ENCODE measurements at regions not wholly inside any gene's neighbourhood (a gene's known extent, or its start where the extent isn't known, plus 50 kb on each side); places are given as distances from the start of the nearest gene placed in this dataset.

DNA sequence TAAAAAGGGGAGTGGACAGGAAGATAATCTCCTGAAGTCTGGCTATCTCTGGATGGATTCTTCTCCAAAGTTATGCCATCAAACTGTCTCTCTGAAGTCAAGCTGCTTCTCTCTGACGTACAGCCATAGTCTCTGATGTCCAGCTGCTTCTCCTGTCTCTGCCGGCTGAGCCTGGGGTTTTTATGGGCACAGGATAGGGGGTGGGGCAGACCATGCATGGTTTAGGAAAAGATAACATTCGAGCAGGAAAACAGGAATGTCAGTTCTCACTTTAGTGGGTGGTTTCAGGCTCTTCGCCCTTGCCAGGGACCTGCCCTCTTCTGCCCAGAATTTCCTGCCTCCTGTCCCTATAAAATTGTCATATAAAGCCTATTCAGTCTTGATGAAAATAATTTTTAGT is 110.9 kb upstream of the ROBO1 start:
- TF ChIP-seq, protein P1, sequence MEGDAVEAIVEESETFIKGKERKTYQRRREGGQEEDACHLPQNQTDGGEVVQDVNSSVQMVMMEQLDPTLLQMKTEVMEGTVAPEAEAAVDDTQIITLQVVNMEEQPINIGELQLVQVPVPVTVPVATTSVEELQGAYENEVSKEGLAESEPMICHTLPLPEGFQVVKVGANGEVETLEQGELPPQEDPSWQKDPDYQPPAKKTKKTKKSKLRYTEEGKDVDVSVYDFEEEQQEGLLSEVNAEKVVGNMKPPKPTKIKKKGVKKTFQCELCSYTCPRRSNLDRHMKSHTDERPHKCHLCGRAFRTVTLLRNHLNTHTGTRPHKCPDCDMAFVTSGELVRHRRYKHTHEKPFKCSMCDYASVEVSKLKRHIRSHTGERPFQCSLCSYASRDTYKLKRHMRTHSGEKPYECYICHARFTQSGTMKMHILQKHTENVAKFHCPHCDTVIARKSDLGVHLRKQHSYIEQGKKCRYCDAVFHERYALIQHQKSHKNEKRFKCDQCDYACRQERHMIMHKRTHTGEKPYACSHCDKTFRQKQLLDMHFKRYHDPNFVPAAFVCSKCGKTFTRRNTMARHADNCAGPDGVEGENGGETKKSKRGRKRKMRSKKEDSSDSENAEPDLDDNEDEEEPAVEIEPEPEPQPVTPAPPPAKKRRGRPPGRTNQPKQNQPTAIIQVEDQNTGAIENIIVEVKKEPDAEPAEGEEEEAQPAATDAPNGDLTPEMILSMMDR (IDR thresholded peaks at IDR 0.05) = no peak
- no peak for TF ChIP-seq POLR2A (IDR thresholded peaks at IDR 0.05)
